ENCODE measurements at regions not wholly inside any gene's neighbourhood (a gene's known extent, or its start where the extent isn't known, plus 50 kb on each side); places are given as distances from the start of the nearest gene placed in this dataset.

GRCh38 chr4:177227636-177228035, 82.0 kb upstream of the NEIL3 start:
- no peak for TF ChIP-seq POLR2A (IDR thresholded peaks at IDR 0.05; ENCODE audit: extremely low read depth, insufficient read length)
- TF ChIP-seq, protein P1, sequence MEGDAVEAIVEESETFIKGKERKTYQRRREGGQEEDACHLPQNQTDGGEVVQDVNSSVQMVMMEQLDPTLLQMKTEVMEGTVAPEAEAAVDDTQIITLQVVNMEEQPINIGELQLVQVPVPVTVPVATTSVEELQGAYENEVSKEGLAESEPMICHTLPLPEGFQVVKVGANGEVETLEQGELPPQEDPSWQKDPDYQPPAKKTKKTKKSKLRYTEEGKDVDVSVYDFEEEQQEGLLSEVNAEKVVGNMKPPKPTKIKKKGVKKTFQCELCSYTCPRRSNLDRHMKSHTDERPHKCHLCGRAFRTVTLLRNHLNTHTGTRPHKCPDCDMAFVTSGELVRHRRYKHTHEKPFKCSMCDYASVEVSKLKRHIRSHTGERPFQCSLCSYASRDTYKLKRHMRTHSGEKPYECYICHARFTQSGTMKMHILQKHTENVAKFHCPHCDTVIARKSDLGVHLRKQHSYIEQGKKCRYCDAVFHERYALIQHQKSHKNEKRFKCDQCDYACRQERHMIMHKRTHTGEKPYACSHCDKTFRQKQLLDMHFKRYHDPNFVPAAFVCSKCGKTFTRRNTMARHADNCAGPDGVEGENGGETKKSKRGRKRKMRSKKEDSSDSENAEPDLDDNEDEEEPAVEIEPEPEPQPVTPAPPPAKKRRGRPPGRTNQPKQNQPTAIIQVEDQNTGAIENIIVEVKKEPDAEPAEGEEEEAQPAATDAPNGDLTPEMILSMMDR (IDR thresholded peaks at IDR 0.05; ENCODE audit: low read depth, low read length) = no peak

All from NB4 (cell line).